Mammary epithelial cell (primary cell): ENCODE measurements at regions not wholly inside any gene's neighbourhood (a gene's known extent, or its start where the extent isn't known, plus 50 kb on each side); places are given as distances from the start of the nearest gene placed in this dataset.

Experiments used
- EZH2 ChIP-seq: IDR thresholded peaks from 2 replicates; pipeline ENCODE4 v1.6.1; 2012; ENCODE audit warnings: low read length, inconsistent platforms, borderline replicate concordance
- TF ChIP-seq, protein P1 (sequence below), 2 donors: IDR thresholded peaks in 1 of 2; conservative IDR thresholded peaks in 1 of 2; 2 replicates each; pipeline ENCODE4 v1.5.1; 2011 to 2012; ENCODE audit warnings: inconsistent platforms in 2 of 2, low read length in 2 of 2, mild to moderate bottlenecking in 2 of 2, control low read depth in 1 of 2, low read depth in 1 of 2; ENCODE audit not compliant: insufficient read depth in 1 of 2; ENCODE audit errors: extremely low read depth in 1 of 2

DNA sequence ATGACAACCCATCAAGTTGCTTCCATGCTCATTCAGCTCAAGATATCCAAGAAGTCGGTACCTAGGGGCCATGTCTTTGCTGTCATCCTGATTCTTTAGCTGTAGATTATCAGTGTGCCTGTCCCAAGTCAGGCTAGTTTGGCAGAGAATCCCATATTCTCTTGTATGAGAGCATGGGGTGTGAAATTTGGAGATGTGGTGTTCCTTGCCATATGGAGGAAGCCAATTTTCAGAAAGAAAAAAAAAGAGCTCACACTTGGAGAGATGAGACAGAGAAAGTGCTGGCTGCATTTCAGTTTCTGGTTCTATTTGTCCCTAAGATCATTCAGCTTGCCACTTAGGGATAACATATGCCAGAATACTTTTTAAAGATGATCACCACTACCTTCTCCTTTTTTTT is 52.3 kb upstream of the SLC4A7 start:
- TF ChIP-seq, protein P1, sequence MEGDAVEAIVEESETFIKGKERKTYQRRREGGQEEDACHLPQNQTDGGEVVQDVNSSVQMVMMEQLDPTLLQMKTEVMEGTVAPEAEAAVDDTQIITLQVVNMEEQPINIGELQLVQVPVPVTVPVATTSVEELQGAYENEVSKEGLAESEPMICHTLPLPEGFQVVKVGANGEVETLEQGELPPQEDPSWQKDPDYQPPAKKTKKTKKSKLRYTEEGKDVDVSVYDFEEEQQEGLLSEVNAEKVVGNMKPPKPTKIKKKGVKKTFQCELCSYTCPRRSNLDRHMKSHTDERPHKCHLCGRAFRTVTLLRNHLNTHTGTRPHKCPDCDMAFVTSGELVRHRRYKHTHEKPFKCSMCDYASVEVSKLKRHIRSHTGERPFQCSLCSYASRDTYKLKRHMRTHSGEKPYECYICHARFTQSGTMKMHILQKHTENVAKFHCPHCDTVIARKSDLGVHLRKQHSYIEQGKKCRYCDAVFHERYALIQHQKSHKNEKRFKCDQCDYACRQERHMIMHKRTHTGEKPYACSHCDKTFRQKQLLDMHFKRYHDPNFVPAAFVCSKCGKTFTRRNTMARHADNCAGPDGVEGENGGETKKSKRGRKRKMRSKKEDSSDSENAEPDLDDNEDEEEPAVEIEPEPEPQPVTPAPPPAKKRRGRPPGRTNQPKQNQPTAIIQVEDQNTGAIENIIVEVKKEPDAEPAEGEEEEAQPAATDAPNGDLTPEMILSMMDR (conservative IDR thresholded peaks at IDR 0.05 in 1 of 2, IDR thresholded peaks at IDR 0.05 in 1 of 2; ENCODE audit: extremely low read depth in 1 of 2, insufficient read depth in 1 of 2, low read depth in 1 of 2, low read length in 2 of 2): no peak
- no peak for TF ChIP-seq EZH2
